DND-41 (cell line): ENCODE measurements at regions not wholly inside any gene's neighbourhood (a gene's known extent, or its start where the extent isn't known, plus 50 kb on each side); places are given as distances from the start of the nearest gene placed in this dataset.

Experiments
- ATAC-seq: fragments of 200-7000 bp; cut with Tn5 transposase; 3 replicates; pipeline ENCODE4 v1.9.1; 2021; ENCODE audit warnings: low read depth; ENCODE audit not compliant: insufficient read depth
- DNase-seq: peaks from one replicate; pipeline ENCODE4 v3.0.0-alpha.2; 2020
- H2AFZ ChIP-seq: 2 replicates; pipeline ENCODE4 v1.6.0; 2012; ENCODE audit warnings: low read depth, low read length
- H3K27ac ChIP-seq: 2 replicates; pipeline ENCODE4 v1.5.1; 2012; ENCODE audit warnings: low read length, inconsistent platforms
- H3K27me3 ChIP-seq: fragments of 200-600 bp; sonication (generic); 2 replicates; pipeline ENCODE4 v1.6.0; 2012; ENCODE audit warnings: low read length, mild to moderate bottlenecking, inconsistent platforms; ENCODE audit not compliant: insufficient read depth, poor library complexity
- H3K36me3 ChIP-seq: 2 replicates; pipeline ENCODE4 v1.5.1; 2012; ENCODE audit warnings: low read length, inconsistent platforms; ENCODE audit not compliant: insufficient read depth
- H3K4me1 ChIP-seq: 2 replicates; pipeline ENCODE4 v1.5.1; 2012; ENCODE audit warnings: mild to moderate bottlenecking, low read length; ENCODE audit not compliant: insufficient read depth
- H3K4me2 ChIP-seq: 2 replicates; pipeline ENCODE4 v1.6.0; 2012; ENCODE audit warnings: mild to moderate bottlenecking, moderate library complexity, low read length, inconsistent platforms; ENCODE audit not compliant: insufficient read depth
- H3K4me3 ChIP-seq, 2 experiments: fragments of 200-600 bp in 1 of 2; shearing (Covaris generic) in 1 of 2; 2 replicates each; pipeline ENCODE4 v1.5.1; 2012 to 2016; ENCODE audit warnings: inconsistent platforms in 2 of 2, low read length in 2 of 2, mild to moderate bottlenecking in 2 of 2, low read depth in 1 of 2, moderate library complexity in 1 of 2
- H3K79me2 ChIP-seq: 2 replicates; pipeline ENCODE4 v1.6.0; 2012; ENCODE audit warnings: low read length, inconsistent platforms; ENCODE audit not compliant: insufficient read depth
- H3K9ac ChIP-seq: 2 replicates; pipeline ENCODE4 v1.6.0; 2012; ENCODE audit warnings: low read depth, mild to moderate bottlenecking, inconsistent platforms, low read length, moderate library complexity
- H3K9me3 ChIP-seq: 2 replicates; pipeline ENCODE4 v1.5.1; 2012; ENCODE audit warnings: low read length, moderate library complexity, mild to moderate bottlenecking, inconsistent platforms; ENCODE audit not compliant: insufficient read depth, severe bottlenecking
- H4K20me1 ChIP-seq: 2 replicates; pipeline ENCODE4 v1.6.0; 2012; ENCODE audit warnings: low read length; ENCODE audit not compliant: insufficient read depth
- EZH2 ChIP-seq: IDR thresholded peaks from 3 replicates; pipeline ENCODE4 v1.6.1; 2012; ENCODE audit warnings: borderline replicate concordance, low read depth, mild to moderate bottlenecking, moderate library complexity, low read length, inconsistent platforms; ENCODE audit not compliant: severe bottlenecking
- TF ChIP-seq, protein P1 (sequence below): IDR thresholded peaks from 2 replicates; pipeline ENCODE4 v1.5.1; 2012; ENCODE audit warnings: borderline replicate concordance, low read length, moderate library complexity, mild to moderate bottlenecking; ENCODE audit not compliant: poor library complexity, severe bottlenecking; ENCODE audit errors: extremely low read depth

DNA sequence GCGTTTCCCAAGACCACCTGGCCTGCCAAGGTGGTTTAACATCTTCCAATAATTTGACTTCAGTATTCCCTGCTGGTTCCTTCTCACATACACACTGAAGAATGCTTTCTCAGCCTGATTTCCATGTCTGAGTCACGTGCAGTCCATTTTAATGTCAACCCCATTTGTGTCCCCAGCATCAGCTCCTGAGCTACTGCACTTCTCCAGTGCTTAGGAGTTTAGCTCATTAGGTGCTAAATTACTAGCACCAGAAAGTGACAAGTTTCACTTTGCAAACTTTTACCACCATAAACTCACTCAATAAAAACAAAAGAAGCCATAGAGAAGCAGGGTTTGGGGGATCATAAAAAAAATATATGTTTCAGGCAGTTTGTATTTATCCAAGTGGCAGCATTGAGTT, 279.3 kb upstream of the SORCS1 start:
- Histone ChIP-seq H3K27me3 (no peaks in the 10 kb centered on the region), H3K4me2 (no peak overlapping the region), H3K9ac (no peak overlapping the region), H3K36me3 (no peaks in the 10 kb centered on the region), H3K9me3 (no peaks in the 10 kb centered on the region), H3K4me3 (no peak overlapping the region), H3K27ac (no peak overlapping the region), H2AFZ (no peak overlapping the region), H4K20me1 (no peaks in the 10 kb centered on the region), H3K79me2 (no peaks in the 10 kb centered on the region), H3K4me1 (no peaks in the 10 kb centered on the region)
- DNase-seq (no peak), ATAC-seq (no peak)
- TF ChIP-seq, protein P1, sequence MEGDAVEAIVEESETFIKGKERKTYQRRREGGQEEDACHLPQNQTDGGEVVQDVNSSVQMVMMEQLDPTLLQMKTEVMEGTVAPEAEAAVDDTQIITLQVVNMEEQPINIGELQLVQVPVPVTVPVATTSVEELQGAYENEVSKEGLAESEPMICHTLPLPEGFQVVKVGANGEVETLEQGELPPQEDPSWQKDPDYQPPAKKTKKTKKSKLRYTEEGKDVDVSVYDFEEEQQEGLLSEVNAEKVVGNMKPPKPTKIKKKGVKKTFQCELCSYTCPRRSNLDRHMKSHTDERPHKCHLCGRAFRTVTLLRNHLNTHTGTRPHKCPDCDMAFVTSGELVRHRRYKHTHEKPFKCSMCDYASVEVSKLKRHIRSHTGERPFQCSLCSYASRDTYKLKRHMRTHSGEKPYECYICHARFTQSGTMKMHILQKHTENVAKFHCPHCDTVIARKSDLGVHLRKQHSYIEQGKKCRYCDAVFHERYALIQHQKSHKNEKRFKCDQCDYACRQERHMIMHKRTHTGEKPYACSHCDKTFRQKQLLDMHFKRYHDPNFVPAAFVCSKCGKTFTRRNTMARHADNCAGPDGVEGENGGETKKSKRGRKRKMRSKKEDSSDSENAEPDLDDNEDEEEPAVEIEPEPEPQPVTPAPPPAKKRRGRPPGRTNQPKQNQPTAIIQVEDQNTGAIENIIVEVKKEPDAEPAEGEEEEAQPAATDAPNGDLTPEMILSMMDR, result no peak

DNA sequence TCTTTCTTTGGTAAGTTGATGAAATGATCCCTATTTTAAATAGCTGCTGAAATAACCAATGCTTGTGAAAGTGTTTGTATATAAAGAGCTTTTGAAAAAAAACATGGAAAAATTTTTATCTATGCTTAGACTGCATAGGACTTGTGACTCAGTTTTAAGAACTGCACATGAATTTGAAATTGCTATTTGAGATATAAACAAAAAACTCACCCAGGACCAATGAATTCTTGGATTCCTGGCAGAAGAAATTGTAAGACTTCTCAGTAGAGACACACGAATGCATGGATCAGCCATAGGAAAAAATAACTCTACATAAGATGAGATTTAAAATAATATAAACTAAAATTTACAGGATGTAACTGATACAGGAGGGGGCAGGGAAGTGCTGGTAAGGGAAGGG, 278.8 kb upstream of the SORCS1 start:
- H3K9ac ChIP-seq, result no peak overlapping the region
- no peaks in the 10 kb centered on the region for H3K36me3 ChIP-seq
- no peak for TF ChIP-seq EZH2
- TF ChIP-seq, protein P1, result no peak

DNA sequence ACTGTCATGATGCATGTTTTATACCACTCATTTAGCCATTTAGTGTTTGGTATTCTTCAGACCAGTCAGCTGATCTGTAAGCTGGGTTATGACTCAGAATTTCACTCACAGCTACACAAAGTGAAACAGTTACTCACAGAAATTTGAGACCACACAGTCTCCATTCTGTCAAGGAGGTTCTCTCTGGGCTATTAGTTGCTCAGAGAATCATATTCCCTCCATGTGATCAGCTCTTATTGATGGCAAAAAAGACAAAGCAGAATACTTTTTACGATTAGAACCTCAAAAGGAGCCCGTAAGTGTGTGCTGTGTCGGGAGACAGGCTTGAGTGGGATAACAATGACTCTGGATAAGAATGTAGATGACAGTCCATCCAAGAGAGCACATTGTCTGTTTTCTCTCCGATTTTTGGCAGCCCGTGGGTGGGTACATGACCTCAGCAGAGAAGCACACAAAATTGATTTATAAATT, 277.6 kb upstream of the SORCS1 start:
- H3K79me2 ChIP-seq, result no peaks in the 10 kb centered on the region
- no peak overlapping the region for H3K27ac ChIP-seq
- no peaks in the 10 kb centered on the region for H3K4me1 ChIP-seq
- H3K4me3 ChIP-seq, result no peak overlapping the region
- no peaks in the 10 kb centered on the region for H3K36me3 ChIP-seq
- no peak overlapping the region for H2AFZ ChIP-seq
- no peaks in the 10 kb centered on the region for H3K27me3 ChIP-seq
- no peak overlapping the region for H3K9ac ChIP-seq
- H3K4me2 ChIP-seq, result no peak overlapping the region
- H4K20me1 ChIP-seq, result no peaks in the 10 kb centered on the region
- TF ChIP-seq, protein P1, result no peak
- no peak for TF ChIP-seq EZH2
- no peak for DNase-seq
- no peaks in the 10 kb centered on the region for H3K9me3 ChIP-seq
- no peak for ATAC-seq

More for the DNA sequence above, 278.8 kb upstream of the SORCS1 start:
- H4K20me1 ChIP-seq, result no peaks in the 10 kb centered on the region
- no peaks in the 10 kb centered on the region for H3K9me3 ChIP-seq
- no peak overlapping the region for H3K27ac ChIP-seq
- H3K4me1 ChIP-seq, result no peaks in the 10 kb centered on the region
- no peak for DNase-seq
- no peak overlapping the region for H3K4me3 ChIP-seq
- no peak overlapping the region for H3K4me2 ChIP-seq
- ATAC-seq, result no peak
- no peaks in the 10 kb centered on the region for H3K79me2 ChIP-seq
- H3K27me3 ChIP-seq, result no peaks in the 10 kb centered on the region
- H2AFZ ChIP-seq, result no peak overlapping the region

DNA sequence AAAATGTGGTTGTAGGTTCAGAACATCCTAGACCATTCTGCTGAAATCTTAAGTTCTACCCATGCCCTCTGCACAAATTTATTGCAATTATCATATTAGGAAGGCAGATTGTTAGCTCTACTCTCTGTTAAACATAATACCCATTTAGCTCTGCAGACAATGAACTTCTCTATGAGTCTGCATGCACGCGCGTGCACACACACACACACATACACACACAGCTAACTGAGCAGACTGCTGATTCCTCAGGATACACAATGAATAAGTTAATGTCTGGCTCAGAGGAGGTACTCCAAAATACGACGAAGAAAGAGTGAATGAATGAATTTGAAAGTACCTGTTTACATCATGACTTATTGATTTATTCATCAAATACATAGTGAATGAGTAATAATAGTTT, 276.2 kb upstream of the SORCS1 start:
- TF ChIP-seq, protein P1, result no peak
- TF ChIP-seq EZH2, result no peak
- no peak overlapping the region for H2AFZ ChIP-seq

More for the DNA sequence above, 276.2 kb upstream of the SORCS1 start:
- H3K9ac ChIP-seq, result no peak overlapping the region
- H3K27me3 ChIP-seq, result no peaks in the 10 kb centered on the region
- H3K4me1 ChIP-seq, result no peaks in the 10 kb centered on the region
- DNase-seq (no peak), ATAC-seq (no peak)
- H3K36me3 ChIP-seq, result no peaks in the 10 kb centered on the region
- no peak overlapping the region for H3K27ac ChIP-seq
- no peak overlapping the region for H3K4me2 ChIP-seq
- no peaks in the 10 kb centered on the region for H3K9me3 ChIP-seq
- no peaks in the 10 kb centered on the region for H3K79me2 ChIP-seq
- no peaks in the 10 kb centered on the region for H4K20me1 ChIP-seq
- no peak overlapping the region for H3K4me3 ChIP-seq
